IPS-18a (cell line): ENCODE measurements at regions not wholly inside any gene's neighbourhood (a gene's known extent, or its start where the extent isn't known, plus 50 kb on each side); places are given as distances from the start of the nearest gene placed in this dataset.

ENCODE experiments used
- H3K27ac ChIP-seq: one replicate; pipeline ENCODE4 v1.5.1; 2013; ENCODE audit warnings: low read length
- H3K27me3 ChIP-seq: one replicate; pipeline ENCODE4 v1.6.1; 2013; ENCODE audit warnings: mild to moderate bottlenecking, low read length; ENCODE audit not compliant: control insufficient read depth, insufficient read depth
- H3K36me3 ChIP-seq: one replicate; pipeline ENCODE4 v1.6.1; 2013; ENCODE audit warnings: low read depth, low read length; ENCODE audit not compliant: control insufficient read depth
- H3K4me1 ChIP-seq: one replicate; pipeline ENCODE4 v1.6.1; 2013; ENCODE audit warnings: low read depth, low read length; ENCODE audit not compliant: control insufficient read depth
- H3K4me3 ChIP-seq: one replicate; pipeline ENCODE4 v1.5.1; 2013; ENCODE audit warnings: low read length
- H3K9ac ChIP-seq: one replicate; pipeline ENCODE4 v1.6.1; 2013; ENCODE audit warnings: mild to moderate bottlenecking, low read length, moderate library complexity
- H3K9me3 ChIP-seq: one replicate; pipeline ENCODE4 v1.6.1; 2013; ENCODE audit warnings: low read depth, low read length; ENCODE audit not compliant: control insufficient read depth

- H3K36me3 ChIP-seq, result no peaks in the 10 kb centered on the region
- peaks cover 4% of the 10 kb centered on the region for H3K9me3 ChIP-seq
- H3K4me1 ChIP-seq, result no peaks in the 10 kb centered on the region
- no peak overlapping the region for H3K4me3 ChIP-seq
- no peaks in the 10 kb centered on the region for H3K27me3 ChIP-seq
- no peak overlapping the region for H3K27ac ChIP-seq
- H3K9ac ChIP-seq, result no peak overlapping the region
Observed at GRCh38 chr5:174362514-174362913, 317.0 kb downstream of the NSG2 start.

- Histone ChIP-seq H3K27ac (no peak overlapping the region), H3K36me3 (no peaks in the 10 kb centered on the region), H3K9ac (no peak overlapping the region), H3K4me3 (no peak overlapping the region), H3K27me3 (no peaks in the 10 kb centered on the region), H3K9me3 (peaks cover 4% of the 10 kb centered on the region), H3K4me1 (no peaks in the 10 kb centered on the region)
Observed at GRCh38 chr5:174363934-174364333, 318.4 kb downstream of the NSG2 start.

- Histone ChIP-seq H3K36me3 (no peaks in the 10 kb centered on the region), H3K27ac (no peak overlapping the region), H3K9me3 (peaks cover 4% of the 10 kb centered on the region), H3K4me3 (no peak overlapping the region), H3K9ac (no peak overlapping the region), H3K4me1 (no peaks in the 10 kb centered on the region), H3K27me3 (no peaks in the 10 kb centered on the region)
Observed at GRCh38 chr5:174364676-174365075, 319.2 kb downstream of the NSG2 start.

- Histone ChIP-seq H3K36me3 (no peaks in the 10 kb centered on the region), H3K4me3 (no peak overlapping the region), H3K27me3 (no peaks in the 10 kb centered on the region), H3K9ac (no peak overlapping the region), H3K27ac (no peak overlapping the region), H3K9me3 (no peaks in the 10 kb centered on the region), H3K4me1 (no peaks in the 10 kb centered on the region)
Observed at GRCh38 chr5:174371600-174372094, 326.1 kb downstream of the NSG2 start.

GRCh38 chr5:174374206-174374605 is 328.7 kb downstream of the NSG2 start:
- Histone ChIP-seq H3K9me3 (no peaks in the 10 kb centered on the region), H3K9ac (no peak overlapping the region), H3K4me3 (no peak overlapping the region), H3K27me3 (no peaks in the 10 kb centered on the region), H3K36me3 (no peaks in the 10 kb centered on the region), H3K27ac (no peak overlapping the region), H3K4me1 (no peaks in the 10 kb centered on the region)

- Histone ChIP-seq H3K9ac (no peak overlapping the region), H3K9me3 (no peaks in the 10 kb centered on the region), H3K36me3 (no peaks in the 10 kb centered on the region), H3K4me3 (no peak overlapping the region), H3K4me1 (no peaks in the 10 kb centered on the region), H3K27ac (no peak overlapping the region), H3K27me3 (no peaks in the 10 kb centered on the region)
Observed at GRCh38 chr5:174376056-174376455, 330.6 kb downstream of the NSG2 start.

GRCh38 chr5:174376726-174377373 is 331.3 kb downstream of the NSG2 start:
- Histone ChIP-seq H3K9me3 (no peaks in the 10 kb centered on the region), H3K27me3 (no peaks in the 10 kb centered on the region), H3K27ac (no peak overlapping the region), H3K4me3 (no peak overlapping the region), H3K4me1 (no peaks in the 10 kb centered on the region), H3K9ac (no peak overlapping the region), H3K36me3 (no peaks in the 10 kb centered on the region)

- no peaks in the 10 kb centered on the region for H3K9me3 ChIP-seq
- no peaks in the 10 kb centered on the region for H3K36me3 ChIP-seq
- H3K27ac ChIP-seq, result no peak overlapping the region
- no peaks in the 10 kb centered on the region for H3K4me1 ChIP-seq
- no peak overlapping the region for H3K4me3 ChIP-seq
- H3K27me3 ChIP-seq, result no peaks in the 10 kb centered on the region
- no peak overlapping the region for H3K9ac ChIP-seq
Observed at GRCh38 chr5:174378121-174378874, 332.8 kb downstream of the NSG2 start.

- no peak overlapping the region for H3K9ac ChIP-seq
- no peak overlapping the region for H3K27ac ChIP-seq
- no peak overlapping the region for H3K4me3 ChIP-seq
- no peaks in the 10 kb centered on the region for H3K9me3 ChIP-seq
- H3K36me3 ChIP-seq, result no peaks in the 10 kb centered on the region
- no peaks in the 10 kb centered on the region for H3K4me1 ChIP-seq
- H3K27me3 ChIP-seq, result no peaks in the 10 kb centered on the region
Observed at GRCh38 chr5:174380311-174380710, 334.8 kb downstream of the NSG2 start.

GRCh38 chr5:174381241-174381640 is 335.7 kb downstream of the NSG2 start:
- Histone ChIP-seq H3K27ac (no peak overlapping the region), H3K36me3 (no peaks in the 10 kb centered on the region), H3K9me3 (no peaks in the 10 kb centered on the region), H3K9ac (no peak overlapping the region), H3K27me3 (no peaks in the 10 kb centered on the region), H3K4me3 (no peak overlapping the region), H3K4me1 (no peaks in the 10 kb centered on the region)

- Histone ChIP-seq H3K9me3 (no peaks in the 10 kb centered on the region), H3K27ac (no peak overlapping the region), H3K9ac (no peak overlapping the region)
Observed at GRCh38 chr5:174383210-174384167, 338.0 kb downstream of the NSG2 start.

More at GRCh38 chr5:174383210-174384167, 338.0 kb downstream of the NSG2 start:
- Histone ChIP-seq H3K27me3 (no peaks in the 10 kb centered on the region), H3K4me1 (no peaks in the 10 kb centered on the region), H3K36me3 (no peaks in the 10 kb centered on the region), H3K4me3 (no peak overlapping the region)
